ENCODE measurements at regions not wholly inside any gene's neighbourhood (a gene's known extent, or its start where the extent isn't known, plus 50 kb on each side); places are given as distances from the start of the nearest gene placed in this dataset.

DNA sequence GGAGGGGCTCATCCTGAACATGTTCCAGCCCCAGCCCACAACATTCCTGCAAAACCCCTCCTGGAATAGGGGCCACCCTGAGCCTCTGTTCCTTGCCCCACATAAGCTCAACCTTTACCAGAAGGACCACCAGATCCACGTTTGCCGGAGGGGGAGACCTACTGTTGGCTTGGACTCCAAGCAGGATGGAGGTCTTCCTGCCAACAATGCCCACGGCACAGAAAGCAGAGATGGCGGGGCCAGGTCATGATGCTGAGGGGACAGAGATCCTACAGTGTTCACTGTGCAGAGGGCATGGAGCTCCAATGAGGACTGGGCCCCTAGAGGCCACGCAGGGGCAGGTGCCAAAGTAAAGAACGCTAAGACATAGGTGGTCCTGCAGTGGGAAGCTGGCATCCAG, 98.5 kb upstream of the RAB6C start:
- DNase-seq (ENCODE audit: low spot score): no peak

DNA sequence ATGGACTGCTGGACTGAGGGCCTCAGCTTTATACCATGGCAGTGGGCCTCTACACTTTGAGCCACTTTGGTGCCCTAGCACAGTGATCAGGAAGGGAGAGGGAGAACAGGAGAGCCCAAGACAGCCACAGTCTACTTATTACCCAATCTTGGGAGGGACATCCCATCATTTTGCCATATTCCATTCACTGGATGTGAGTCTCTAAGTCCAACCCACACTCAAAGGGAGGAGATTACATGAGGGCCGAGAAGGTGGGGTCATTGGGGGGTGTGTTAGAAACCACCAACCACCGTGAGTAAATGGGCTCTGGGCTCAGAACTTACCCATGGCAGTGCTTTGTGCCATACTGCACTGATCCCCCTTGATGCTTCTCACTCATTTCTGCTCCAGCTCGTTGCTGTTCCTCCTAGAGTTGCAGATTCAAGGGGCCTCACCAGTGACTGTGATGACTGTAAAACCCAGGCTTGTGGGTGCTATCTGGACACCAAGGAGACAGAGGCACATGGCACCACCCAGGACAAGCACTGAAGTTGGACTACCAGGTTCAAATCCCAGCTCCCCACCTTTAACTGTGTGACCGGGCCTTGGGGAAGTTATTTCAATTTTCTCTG, 97.6 kb upstream of the RAB6C start:
- DNase-seq (ENCODE audit: low spot score): no peak

DNA sequence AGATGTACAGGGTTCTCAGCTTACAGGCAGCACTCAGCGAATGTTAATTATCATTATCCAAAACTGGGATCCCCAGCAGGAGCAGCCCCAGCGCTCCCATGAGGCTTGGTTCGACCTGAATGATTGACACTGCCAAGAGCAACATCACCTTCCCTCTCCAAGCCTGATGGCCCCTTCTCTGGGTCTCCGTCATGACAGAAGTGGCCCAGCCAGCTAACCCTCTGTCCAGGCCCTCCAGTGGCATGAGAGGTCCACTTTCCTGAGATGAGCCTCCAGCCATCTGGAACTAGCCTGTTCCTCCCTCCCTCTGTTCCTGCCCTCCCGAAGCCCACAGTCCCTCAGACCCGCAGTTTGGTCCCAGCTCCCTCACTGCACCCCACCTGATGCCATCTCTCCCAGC, 97.0 kb upstream of the RAB6C start:
- no peak for DNase-seq (ENCODE audit: low spot score)

DNA sequence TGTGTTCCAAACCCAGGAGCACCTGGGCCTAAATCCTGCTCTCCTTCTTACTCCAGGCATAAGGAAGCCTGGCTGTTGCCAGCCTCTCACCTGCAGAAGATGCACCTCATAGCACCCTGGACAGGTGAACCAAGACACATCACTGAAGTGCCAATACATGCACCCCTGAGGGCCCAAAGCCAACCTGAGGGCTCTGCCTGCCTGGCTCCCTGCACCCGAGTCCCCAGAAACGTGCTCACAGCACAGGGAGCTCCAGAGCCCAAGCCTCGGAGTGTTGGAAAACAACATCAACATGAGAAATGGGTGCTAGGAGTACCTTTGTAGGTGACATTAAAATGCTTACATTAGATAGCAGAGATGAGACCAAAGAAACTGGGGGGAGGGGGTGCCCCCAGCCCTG, 96.3 kb upstream of the RAB6C start:
- DNase-seq (ENCODE audit: low spot score): no peak

DNA sequence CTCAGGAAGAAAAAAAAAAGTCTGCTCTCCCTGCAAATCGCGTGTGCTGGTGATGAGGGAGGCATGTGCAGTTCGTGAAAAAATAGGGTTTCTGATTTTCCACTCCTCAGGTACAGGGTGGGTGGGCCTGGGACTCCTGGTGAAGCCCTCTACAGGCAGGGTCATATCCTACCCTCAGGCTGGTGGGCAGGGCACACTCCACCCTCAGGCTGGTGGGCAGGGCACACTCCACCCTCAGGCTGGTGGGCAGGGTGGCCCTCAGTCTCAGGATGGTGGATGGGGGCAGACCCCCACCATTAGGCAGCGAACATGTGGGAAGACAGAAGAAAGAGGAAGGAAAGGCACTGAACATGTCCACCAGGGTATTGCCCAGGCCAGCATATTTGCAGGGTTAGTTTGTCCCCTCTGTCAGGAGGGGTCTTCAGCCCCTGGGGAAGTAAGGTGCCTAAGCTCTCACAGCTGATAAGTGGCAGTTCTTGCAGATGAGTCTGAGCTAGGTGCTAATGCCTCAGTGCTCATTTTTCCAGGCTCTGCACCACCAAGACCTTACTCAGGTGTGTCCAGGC, 95.2 kb upstream of the RAB6C start:
- no peak for DNase-seq (ENCODE audit: low spot score)

DNA sequence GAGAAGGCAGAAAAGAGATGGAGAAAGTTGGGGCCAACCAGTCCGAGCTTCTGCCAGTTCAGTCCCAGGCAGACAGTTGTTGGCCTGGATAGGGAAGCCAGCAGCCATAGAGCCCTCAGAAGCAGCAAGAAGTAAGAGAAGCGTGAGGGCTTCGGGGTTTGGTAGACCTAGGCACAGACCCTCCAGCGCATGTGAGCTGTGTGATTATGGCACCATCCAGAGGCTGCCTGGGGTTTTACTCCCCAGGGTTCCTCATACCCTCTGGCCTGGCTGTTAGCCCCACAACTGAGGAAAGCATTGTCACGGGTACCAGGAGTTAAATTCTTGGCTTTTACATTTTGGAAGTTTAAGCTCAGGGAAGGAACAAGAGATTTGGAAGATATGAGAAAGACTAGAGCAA, 93.7 kb upstream of the RAB6C start:
- no peak for DNase-seq (ENCODE audit: low spot score)

DNA sequence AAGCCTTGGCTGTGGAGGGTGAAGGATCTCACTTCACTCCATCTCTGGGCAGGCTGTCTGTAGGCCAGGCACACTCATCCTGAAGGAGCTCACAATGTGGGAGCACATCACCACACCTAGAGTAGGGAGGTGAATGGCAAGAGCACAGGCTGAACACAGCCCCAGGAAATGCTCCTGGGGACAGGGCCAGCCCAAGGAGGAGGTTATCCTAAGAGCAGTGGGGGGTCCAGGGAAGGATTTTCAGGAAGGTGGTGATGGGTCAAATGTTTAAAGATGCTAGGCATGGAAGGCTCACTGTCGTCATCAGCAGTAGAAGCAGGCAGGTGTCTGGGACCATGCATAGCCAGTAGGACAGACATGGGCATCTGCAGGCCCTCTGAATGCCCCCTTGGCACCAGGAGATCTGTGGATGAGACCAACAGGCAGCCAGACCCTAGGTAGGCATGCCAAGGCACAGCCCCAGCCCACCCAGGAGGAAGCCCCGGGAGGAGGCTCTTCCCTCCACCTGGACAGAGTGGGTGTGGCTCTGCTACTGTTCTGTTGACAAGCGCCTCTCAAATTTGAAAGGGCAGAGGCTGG, 91.7 kb upstream of the RAB6C start:
- DNase-seq (ENCODE audit: low spot score): no peak

DNA sequence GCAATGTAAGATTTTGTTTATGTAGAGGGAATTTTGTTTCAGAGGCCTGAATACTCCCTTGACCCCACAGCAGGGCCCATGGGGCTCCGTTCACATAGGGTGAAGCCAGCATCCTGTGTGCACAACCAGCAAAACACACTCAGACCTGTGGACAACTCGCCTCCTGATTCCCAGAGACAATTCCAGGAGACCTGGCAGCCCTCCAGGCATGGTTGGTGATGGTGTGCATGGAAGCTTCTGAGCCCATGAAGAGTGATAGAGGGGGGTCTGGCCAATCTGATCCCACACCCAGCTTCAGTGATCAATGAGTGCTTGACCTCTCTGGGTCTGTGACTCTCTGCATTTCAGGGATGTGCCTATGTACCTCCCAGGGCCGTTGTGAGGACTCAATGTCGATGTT, 91.0 kb upstream of the RAB6C start:
- no peak for DNase-seq (ENCODE audit: low spot score)

DNA sequence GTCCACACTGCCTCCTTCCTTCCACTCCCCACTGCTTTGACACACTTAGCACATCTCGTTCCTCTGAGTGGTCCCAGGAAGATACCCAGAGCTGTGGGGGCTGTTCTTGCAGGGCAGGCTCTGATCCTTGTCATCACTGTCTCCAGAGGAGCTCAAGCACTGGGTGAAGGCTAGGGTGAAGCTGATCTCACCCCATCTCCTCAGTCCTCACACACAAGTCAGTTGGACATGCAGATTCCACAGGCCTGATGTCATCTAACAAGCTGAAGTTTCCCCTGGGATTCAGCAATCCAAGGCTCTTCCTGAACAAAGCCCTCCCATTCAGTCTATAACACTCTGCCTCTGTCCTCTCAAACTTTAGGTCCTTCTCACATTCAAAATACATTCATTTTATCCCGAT, 90.6 kb upstream of the RAB6C start:
- no peak for DNase-seq (ENCODE audit: low spot score)

DNA sequence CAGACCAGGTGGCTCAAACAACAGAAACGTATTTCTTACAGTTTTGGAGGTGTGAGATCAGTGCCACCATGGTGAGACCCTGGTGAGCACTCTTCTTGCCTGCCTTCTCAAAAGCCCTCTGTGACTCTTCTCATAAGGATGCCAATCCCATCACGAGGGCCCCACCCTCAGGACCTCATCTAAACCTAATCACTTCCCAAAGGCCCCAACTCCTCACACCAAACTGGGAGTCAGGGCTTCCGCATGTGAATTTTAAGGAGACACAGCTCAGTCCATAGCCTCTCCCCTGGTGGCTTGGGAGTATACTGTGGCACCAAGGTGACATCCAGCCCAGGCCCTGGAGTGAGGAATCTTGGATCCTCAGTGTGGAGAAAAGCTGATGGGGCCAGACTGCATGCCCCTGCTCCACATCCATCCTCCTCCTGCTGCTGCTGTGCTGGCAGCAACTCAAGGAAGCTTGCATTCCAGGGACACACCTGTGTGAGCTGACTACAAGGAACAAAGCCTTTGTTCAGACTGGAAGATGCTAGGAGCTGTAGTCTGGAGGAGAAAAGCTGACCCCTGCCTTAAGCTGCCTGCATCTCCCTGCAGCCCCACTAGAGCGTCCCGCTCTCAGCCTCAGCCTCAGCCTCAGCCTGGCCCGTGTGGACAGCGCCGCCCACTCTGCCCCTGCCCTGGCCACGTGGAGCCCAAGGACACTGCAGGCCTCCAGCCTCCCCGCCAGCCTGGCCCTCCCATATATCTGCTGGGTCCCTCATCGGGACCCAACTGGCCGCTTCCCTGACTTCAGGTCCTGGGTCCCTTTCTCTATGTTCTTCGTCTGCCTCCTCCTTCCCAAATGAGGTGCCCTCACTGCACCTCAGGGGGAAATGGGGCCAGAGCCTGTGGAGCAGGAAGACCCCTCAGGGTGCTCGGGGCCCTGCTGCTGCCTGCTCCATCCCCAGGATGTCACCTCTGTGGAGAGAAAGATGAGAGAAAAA, 87.8 kb upstream of the RAB6C start:
- DNase-seq (ENCODE audit: low spot score): no peak

DNA sequence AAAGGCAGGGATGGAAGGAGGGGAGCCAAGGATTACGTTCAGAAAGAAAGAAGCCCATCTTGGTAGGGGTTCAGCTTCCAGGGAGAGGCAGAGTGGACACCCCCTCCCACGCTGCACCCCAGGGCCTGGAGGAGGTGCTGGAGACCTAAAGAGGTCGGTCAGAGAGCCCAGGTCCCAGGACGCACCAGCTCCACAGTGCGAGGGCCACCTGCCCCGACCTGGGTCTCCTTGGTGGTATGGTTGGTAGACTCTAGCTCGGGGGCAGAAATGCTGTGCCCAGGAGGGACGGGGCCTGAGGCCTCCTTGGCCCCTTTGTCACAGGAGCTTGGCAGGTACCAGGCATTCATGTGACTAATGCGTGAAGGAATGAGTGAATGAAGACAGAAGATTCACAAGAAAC, 87.1 kb upstream of the RAB6C start:
- DNase-seq (ENCODE audit: low spot score): no peak

DNA sequence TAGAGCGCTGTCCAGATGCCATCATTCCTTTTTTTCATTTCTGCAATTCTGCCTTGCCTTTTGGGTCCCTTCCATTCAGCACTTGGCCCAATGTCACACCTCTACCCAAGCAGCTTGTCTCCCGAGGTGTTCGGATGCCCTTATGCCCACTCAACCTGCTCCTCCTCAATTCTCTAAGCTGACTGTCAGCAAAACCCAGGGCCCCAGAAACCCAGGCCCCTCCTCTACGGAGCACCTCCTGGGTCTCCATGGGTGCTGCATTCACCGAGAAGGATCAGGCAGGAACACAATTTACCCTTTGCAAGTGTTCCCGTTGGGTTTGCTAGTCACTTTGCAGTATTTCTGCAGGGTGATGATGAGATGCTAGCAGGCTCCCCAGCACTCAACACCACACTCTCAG, 86.7 kb upstream of the RAB6C start:
- DNase-seq (ENCODE audit: low spot score): no peak

DNA sequence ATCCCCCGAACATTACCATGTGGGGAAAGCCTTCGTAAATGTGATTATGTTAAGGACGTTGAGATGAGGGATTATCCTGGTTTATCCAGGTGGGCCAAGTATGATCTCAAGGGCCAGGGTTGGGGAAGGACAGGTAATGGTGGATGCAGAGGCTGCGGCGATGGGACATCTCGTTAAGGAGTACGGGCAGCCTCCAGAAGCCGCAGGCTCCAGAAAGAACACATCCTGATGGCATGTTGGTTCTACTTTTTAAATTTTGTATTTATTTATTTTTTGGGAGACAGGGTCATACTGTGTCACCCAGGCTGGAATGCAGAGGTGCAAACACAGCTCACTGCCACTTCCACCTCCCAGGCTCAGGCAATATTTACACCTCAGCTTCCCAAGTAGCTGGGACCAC, 86.2 kb upstream of the RAB6C start:
- DNase-seq (ENCODE audit: low spot score): no peak

DNA sequence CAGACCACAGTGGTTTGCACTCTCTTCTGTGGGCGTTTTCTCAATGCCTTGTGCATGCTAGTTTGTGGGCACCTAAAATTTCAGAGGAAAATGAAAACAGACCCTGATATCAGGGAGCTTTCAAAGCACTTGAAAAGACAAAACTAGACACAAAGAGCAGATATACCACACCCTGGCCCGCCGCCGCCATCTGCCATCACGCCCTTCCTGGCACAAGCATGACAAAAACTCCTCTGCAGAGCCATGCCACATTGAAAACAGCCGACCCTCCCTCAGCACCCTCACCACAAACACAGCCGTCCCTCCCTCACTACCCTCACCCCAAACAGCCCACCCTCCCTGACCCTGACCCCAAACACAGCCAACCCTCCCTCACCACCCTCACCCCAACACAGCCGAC, 84.8 kb upstream of the RAB6C start:
- no peak for DNase-seq (ENCODE audit: low spot score)

DNA sequence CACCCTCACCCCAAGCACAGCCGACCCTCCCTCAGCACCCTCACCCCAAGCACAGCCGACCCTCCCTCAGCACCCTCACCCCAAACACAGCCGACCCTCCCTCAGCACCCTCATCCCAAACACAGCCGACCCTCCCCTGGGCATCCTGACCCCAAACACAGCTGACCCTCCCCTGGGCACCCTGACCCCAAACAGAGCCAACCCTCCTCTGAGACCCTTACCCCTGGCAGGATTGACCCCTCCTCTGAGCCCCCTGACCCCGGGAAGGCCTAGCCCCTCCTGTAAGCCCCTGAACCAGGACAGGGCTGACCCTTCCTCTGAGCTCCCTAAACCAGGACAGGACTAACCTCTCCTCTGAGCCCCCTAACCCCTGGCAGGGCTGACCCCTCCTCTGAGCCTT, 84.4 kb upstream of the RAB6C start:
- no peak for DNase-seq (ENCODE audit: low spot score)

DNA sequence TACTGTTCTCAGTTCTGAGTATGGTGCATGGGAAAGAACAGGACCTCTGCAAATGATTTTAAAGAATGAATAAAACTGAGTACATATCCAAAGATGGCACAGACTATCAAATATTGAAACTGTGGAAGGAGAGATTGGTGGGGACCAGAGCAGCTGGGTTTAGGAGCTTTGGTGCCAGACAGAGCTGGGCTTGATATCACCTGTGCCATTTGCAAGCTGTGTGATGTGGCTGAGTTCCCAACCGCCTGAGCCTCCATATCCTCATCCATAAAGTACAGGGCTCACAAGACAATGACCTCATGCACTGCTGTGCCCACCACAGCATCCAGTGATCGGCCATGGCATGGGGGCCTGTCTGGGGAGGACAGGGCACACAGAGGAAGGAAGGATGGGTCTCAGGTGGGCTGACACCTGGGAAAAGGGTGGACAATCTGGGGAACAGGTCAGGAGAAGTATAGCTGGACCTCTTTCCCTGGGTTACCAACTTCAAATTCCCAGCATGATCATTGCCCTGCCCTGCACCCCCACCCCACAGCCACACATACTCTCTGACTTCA, 83.9 kb upstream of the RAB6C start:
- no peak for DNase-seq (ENCODE audit: low spot score)

DNA sequence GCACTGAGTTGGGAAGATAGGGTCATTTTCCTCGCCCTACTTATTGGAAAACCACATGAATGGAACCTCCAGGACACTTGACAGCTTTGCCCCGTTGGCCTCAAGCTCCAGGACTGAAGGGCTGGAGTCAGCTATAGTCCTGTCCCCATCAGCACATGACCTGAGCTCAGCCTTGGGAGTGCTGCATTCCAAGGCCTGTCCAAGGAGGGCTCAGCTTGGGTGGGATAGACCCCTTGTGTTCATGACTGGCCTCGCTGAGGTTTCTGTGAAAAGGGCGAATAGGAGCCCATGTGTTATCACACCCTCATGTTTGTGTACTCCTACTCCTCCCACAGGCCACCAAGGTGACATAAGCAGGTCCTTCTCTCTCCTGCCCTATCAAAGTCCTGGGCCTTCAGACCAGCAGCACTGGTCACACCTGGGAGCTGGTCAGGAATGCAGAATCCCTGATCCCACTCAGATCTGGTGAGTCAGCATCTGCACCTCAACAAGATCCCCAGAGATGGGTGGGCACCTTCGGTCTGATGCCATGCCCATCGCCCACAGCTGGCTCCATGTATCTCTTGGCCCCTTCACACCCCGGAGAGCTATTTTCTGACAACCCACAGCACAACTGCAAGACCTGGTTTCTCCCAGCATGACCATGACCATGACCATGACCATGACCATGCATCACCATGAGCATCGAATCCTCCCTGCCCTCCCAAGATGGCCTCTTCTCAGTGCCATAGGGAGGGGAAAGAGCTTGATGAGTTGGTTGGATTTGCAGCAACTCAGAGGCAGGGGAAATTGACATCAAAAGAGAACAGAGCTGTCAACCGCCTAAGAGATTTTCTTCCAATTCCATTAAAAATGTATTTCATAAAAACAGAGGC, 83.0 kb upstream of the RAB6C start:
- DNase-seq (ENCODE audit: low spot score): no peak

DNA sequence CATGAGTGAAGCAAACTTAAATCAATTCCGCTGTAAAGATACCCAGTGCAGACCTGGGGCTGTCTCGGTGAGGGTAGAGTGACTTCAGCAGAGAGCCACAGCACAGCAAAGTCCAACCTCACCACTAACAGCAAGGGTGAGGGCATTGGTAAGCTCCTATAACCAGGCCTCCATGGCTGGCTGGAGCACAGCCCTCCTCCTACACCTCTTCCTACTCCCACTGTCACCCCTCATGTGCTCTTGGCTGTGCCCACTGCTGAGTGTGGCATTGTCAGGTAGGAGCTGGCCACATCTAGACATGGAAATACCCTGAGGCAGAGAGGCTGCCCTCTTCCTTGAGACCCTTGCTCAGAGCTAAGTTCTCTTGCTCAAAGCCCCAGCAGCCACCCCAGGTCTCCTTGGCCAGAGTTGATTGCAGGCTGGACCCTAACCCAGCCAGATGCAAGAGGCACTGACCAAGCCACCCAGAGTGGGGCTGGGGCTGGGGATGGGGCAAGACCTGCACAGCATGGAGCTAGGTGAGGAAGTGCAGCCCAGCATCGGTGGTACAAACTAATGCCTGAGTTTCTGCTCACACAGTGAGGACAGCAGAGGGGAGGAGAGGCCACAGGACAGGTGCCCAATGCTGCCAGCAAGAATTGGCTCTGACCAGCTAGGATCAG, 77.6 kb upstream of the RAB6C start:
- no peak for DNase-seq (ENCODE audit: low spot score)

DNA sequence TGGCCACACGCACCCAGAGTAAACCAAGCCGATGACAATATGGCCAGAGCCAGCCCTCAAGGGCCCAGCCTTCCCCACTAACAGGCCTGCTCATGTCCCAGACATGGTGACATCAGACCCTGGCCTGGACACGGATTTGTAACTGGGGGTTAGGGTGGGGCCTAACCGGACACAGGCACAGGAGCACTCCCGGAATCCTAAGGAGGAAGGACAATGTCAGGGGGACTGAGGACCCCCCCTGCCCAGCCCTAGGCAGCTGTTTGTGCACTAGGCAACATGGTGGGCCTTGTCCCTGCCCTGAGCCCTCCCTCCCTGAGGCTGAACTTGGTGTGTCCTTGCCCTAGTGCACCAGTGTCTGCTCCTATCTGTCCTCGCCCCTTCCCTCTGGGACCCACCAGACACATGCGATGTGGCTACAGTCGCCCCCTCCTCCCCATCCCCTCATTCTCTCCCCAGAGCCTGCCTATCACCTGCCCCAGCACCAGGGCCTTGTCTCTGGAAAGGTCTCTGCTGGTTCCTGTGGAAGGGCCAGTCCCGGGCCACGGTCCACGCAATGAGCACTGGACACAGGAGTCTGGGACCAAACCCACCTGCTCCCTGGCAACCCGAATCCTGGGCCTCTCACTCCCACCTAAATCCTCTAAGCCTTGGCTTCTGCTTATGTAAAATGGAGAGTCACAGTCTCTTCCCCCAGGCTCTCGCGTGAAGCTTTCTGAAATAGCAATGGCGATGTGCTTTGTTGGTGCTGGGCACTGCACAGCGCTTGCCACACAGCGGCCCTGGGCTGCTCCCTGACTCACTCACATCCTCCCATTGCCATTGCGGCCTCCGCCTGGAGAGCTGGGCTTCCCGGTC, 76.5 kb upstream of the RAB6C start:
- no peak for DNase-seq (ENCODE audit: low spot score)
